CD4-positive, CD25-positive, alpha-beta regulatory T cell (primary cell): ENCODE measurements at regions not wholly inside any gene's neighbourhood (a gene's known extent, or its start where the extent isn't known, plus 50 kb on each side); places are given as distances from the start of the nearest gene placed in this dataset.
"Not testable (repeated sequence)": the region's sequence is repeated elsewhere in the genome, so short reads cannot be mapped to it uniquely, and the experiment has no call there.

Source experiments
- ATAC-seq, 2 donors: fragments of 150-1000 bp; cut with Tn5 transposase; one replicate each; pipeline ENCODE4 v1.10.0; 2021; ENCODE audit warnings: low read depth in 2 of 2, moderate number of reproducible peaks in 2 of 2, moderate library complexity in 1 of 2
- DNase-seq, 3 donors: peaks; one replicate each; pipeline versions ENCODE4 v3.0.0 to v3.0.0-alpha.2; 2012 to 2022; ENCODE audit warnings: mixed read lengths in 1 of 3
- H3K27ac ChIP-seq: one replicate; pipeline ENCODE4 v1.7.0; 2013; ENCODE audit warnings: mild to moderate bottlenecking, low read length; ENCODE audit not compliant: insufficient read depth, poor library complexity, severe bottlenecking
- H3K27me3 ChIP-seq: one replicate; pipeline ENCODE4 v1.7.0; 2013; ENCODE audit warnings: low read length; ENCODE audit not compliant: control insufficient read depth, insufficient read depth
- H3K36me3 ChIP-seq: one replicate; pipeline ENCODE4 v1.7.0; 2013; ENCODE audit warnings: mild to moderate bottlenecking, low read length, moderate library complexity; ENCODE audit not compliant: control insufficient read depth, insufficient read depth
- H3K4me1 ChIP-seq: 2 replicates; pipeline ENCODE4 v1.7.0; 2013; ENCODE audit warnings: mild to moderate bottlenecking, low read length; ENCODE audit not compliant: insufficient read depth, control insufficient read depth, poor library complexity, severe bottlenecking
- H3K4me3 ChIP-seq: one replicate; pipeline ENCODE4 v1.7.0; 2013; ENCODE audit warnings: low read depth, mild to moderate bottlenecking, low read length, moderate library complexity
- H3K9me3 ChIP-seq, 2 experiments: 1 replicate in 1 of 2; 2 replicates in 1 of 2; pipeline ENCODE4 v1.7.0; 2013; ENCODE audit warnings: low read length in 2 of 2, mild to moderate bottlenecking in 1 of 2, moderate library complexity in 1 of 2; ENCODE audit not compliant: control insufficient read depth in 2 of 2
- H3K27ac Mint-ChIP-seq, 3 donors: one replicate each; pipeline ENCODE4 v1.8.0; 2020 to 2022; ENCODE audit warnings: mild to moderate bottlenecking in 3 of 3, mixed read lengths in 3 of 3, moderate library complexity in 2 of 3
- H3K27me3 Mint-ChIP-seq: one replicate; pipeline ENCODE4 v1.8.0; 2022; ENCODE audit warnings: mild to moderate bottlenecking, mixed read lengths
- H3K36me3 Mint-ChIP-seq: one replicate; pipeline ENCODE4 v1.8.0; 2020; ENCODE audit warnings: mixed read lengths
- H3K4me1 Mint-ChIP-seq, 4 donors: one replicate each; pipeline ENCODE4 v1.8.0; 2020 to 2022; ENCODE audit warnings: mixed read lengths in 4 of 4, mild to moderate bottlenecking in 1 of 4
- H3K4me3 Mint-ChIP-seq, 4 donors: one replicate each; pipeline ENCODE4 v1.8.0; 2020 to 2022; ENCODE audit warnings: mild to moderate bottlenecking in 4 of 4, mixed read lengths in 4 of 4, moderate library complexity in 3 of 4
- H3K9me3 Mint-ChIP-seq, 7 donors: one replicate each; pipeline ENCODE4 v1.8.0; 2020 to 2022; ENCODE audit warnings: mixed read lengths in 7 of 7, mild to moderate bottlenecking in 3 of 7, moderate library complexity in 2 of 7

- H3K4me3 ChIP-seq: no peak overlapping the region
- Mint-ChIP-seq H3K9me3 (peaks cover 0 to 20% (median 7%) of the 10 kb centered on the region in 7 donors), H3K27me3 (no peaks in the 10 kb centered on the region), H3K4me3 (no peak overlapping the region), H3K27ac (no peak overlapping the region), H3K36me3 (no peaks in the 10 kb centered on the region), H3K4me1 (no peaks in the 10 kb centered on the region)
- H3K9me3 ChIP-seq: no peaks in the 10 kb centered on the region
- H3K36me3 ChIP-seq: no peaks in the 10 kb centered on the region
- DNase-seq: no peak
- H3K27ac ChIP-seq: no peak overlapping the region
- no peak for ATAC-seq
- H3K4me1 ChIP-seq: no peaks in the 10 kb centered on the region
- no peaks in the 10 kb centered on the region for H3K27me3 ChIP-seq
Observed at GRCh38 chr4:31793907-31794306, 1073.7 kb downstream of the PCDH7 start.

GRCh38 chr4:31797052-31797451, 1076.9 kb downstream of the PCDH7 start:
- H3K4me3 Mint-ChIP-seq, H3K27ac ChIP-seq, DNase-seq, H3K27me3 Mint-ChIP-seq, H3K36me3 Mint-ChIP-seq, H3K9me3 ChIP-seq, ATAC-seq, H3K4me3 ChIP-seq, H3K4me1 ChIP-seq, H3K4me1 Mint-ChIP-seq, H3K27ac Mint-ChIP-seq, H3K36me3 ChIP-seq, H3K27me3 ChIP-seq: not testable (repeated sequence)
- H3K9me3 Mint-ChIP-seq: peaks cover 0 to 46% (median 8%) of the 10 kb centered on the region in 7 donors

- Histone ChIP-seq H3K4me3 (no peak overlapping the region), H3K4me1 (no peaks in the 10 kb centered on the region), H3K27me3 (no peaks in the 10 kb centered on the region), H3K36me3 (no peaks in the 10 kb centered on the region), H3K27ac (no peak overlapping the region), H3K9me3 (no peaks in the 10 kb centered on the region)
- DNase-seq (no peak), ATAC-seq (no peak)
- no peak overlapping the region for H3K4me3 Mint-ChIP-seq
- H3K4me1 Mint-ChIP-seq: no peaks in the 10 kb centered on the region
- H3K9me3 Mint-ChIP-seq: peaks cover 0 to 30% (median 5%) of the 10 kb centered on the region in 7 donors
- no peaks in the 10 kb centered on the region for H3K27me3 Mint-ChIP-seq
- H3K27ac Mint-ChIP-seq: no peak overlapping the region
- H3K36me3 Mint-ChIP-seq: no peaks in the 10 kb centered on the region
Observed at GRCh38 chr4:31803526-31804195, 1083.5 kb downstream of the PCDH7 start.

- Histone ChIP-seq H3K27ac (no peak overlapping the region), H3K4me1 (no peaks in the 10 kb centered on the region), H3K36me3 (no peaks in the 10 kb centered on the region), H3K4me3 (no peak overlapping the region), H3K9me3 (no peaks in the 10 kb centered on the region), H3K27me3 (no peaks in the 10 kb centered on the region)
- Mint-ChIP-seq H3K27me3 (no peaks in the 10 kb centered on the region), H3K4me3 (no peak overlapping the region), H3K4me1 (no peaks in the 10 kb centered on the region), H3K9me3 (peaks cover 0 to 13% (median 0%) of the 10 kb centered on the region in 7 donors), H3K27ac (no peak overlapping the region), H3K36me3 (no peaks in the 10 kb centered on the region)
- DNase-seq (no peak), ATAC-seq (no peak)
Observed at GRCh38 chr4:31807036-31807435, 1086.9 kb downstream of the PCDH7 start.

GRCh38 chr4:31844350-31844749, 1124.2 kb downstream of the PCDH7 start:
- Mint-ChIP-seq H3K36me3 (no peaks in the 10 kb centered on the region), H3K4me1 (no peaks in the 10 kb centered on the region), H3K27ac (no peak overlapping the region), H3K9me3 (peaks cover 1 to 17% (median 5%) of the 10 kb centered on the region in 7 donors), H3K4me3 (no peak overlapping the region), H3K27me3 (no peaks in the 10 kb centered on the region)
- no peaks in the 10 kb centered on the region for H3K27me3 ChIP-seq
- no peaks in the 10 kb centered on the region for H3K4me1 ChIP-seq
- ATAC-seq (no peak), DNase-seq (no peak)
- H3K9me3 ChIP-seq: no peaks in the 10 kb centered on the region
- H3K27ac ChIP-seq: no peak overlapping the region
- H3K36me3 ChIP-seq: no peaks in the 10 kb centered on the region
- no peak overlapping the region for H3K4me3 ChIP-seq

- Mint-ChIP-seq H3K27ac (no peak overlapping the region), H3K4me3 (no peak overlapping the region), H3K27me3 (no peaks in the 10 kb centered on the region), H3K36me3 (no peaks in the 10 kb centered on the region), H3K9me3 (peaks cover 0 to 16% (median 7%) of the 10 kb centered on the region in 7 donors), H3K4me1 (no peaks in the 10 kb centered on the region)
- H3K27me3 ChIP-seq: no peaks in the 10 kb centered on the region
- peaks cover 3 to 10% of the 10 kb centered on the region in 2 experiments for H3K9me3 ChIP-seq
- H3K36me3 ChIP-seq: no peaks in the 10 kb centered on the region
- H3K27ac ChIP-seq: no peak overlapping the region
- H3K4me3 ChIP-seq: no peak overlapping the region
- no peak for ATAC-seq
- H3K4me1 ChIP-seq: no peaks in the 10 kb centered on the region
- DNase-seq: no peak
Observed at GRCh38 chr4:31851946-31852345, 1131.8 kb downstream of the PCDH7 start.

- H3K9me3 ChIP-seq: peaks cover 1 to 4% of the 10 kb centered on the region in 2 experiments
- no peak overlapping the region for H3K4me3 Mint-ChIP-seq
- no peak overlapping the region for H3K27ac ChIP-seq
- no peaks in the 10 kb centered on the region for H3K27me3 ChIP-seq
- H3K27ac Mint-ChIP-seq: no peak overlapping the region
- H3K4me1 Mint-ChIP-seq: no peaks in the 10 kb centered on the region
- no peaks in the 10 kb centered on the region for H3K27me3 Mint-ChIP-seq
- ATAC-seq (no peak), DNase-seq (no peak)
- no peak overlapping the region for H3K4me3 ChIP-seq
- peaks cover 0 to 25% (median 6%) of the 10 kb centered on the region in 7 donors for H3K9me3 Mint-ChIP-seq
- no peaks in the 10 kb centered on the region for H3K4me1 ChIP-seq
- H3K36me3 Mint-ChIP-seq: no peaks in the 10 kb centered on the region
- H3K36me3 ChIP-seq: no peaks in the 10 kb centered on the region
Observed at GRCh38 chr4:31877429-31877828, 1157.3 kb downstream of the PCDH7 start.

- H3K4me3 Mint-ChIP-seq, H3K36me3 Mint-ChIP-seq, H3K4me3 ChIP-seq, DNase-seq, H3K27ac Mint-ChIP-seq, H3K4me1 Mint-ChIP-seq, H3K27ac ChIP-seq, ATAC-seq, H3K9me3 ChIP-seq, H3K27me3 Mint-ChIP-seq, H3K36me3 ChIP-seq, H3K4me1 ChIP-seq, H3K27me3 ChIP-seq: not testable (repeated sequence)
- peaks cover 2 to 16% (median 6%) of the 10 kb centered on the region in 7 donors for H3K9me3 Mint-ChIP-seq
Observed at GRCh38 chr4:31880837-31881236, 1160.7 kb downstream of the PCDH7 start.
